Stimulated activated CD4-positive, alpha-beta T cell treated with anti-CD3 and anti-CD28 coated beads, Interleukin-4, amount 100 ng/mL, for 1 hour (primary cell): ENCODE measurements at regions not wholly inside any gene's neighbourhood (a gene's known extent, or its start where the extent isn't known, plus 50 kb on each side); places are given as distances from the start of the nearest gene placed in this dataset.
"Not testable (repeated sequence)": the region's sequence is repeated elsewhere in the genome, so short reads cannot be mapped to it uniquely, and the experiment has no call there.

Experiments
- DNase-seq: peaks from one replicate; pipeline ENCODE4 v3.0.0-alpha.2; 2020

GRCh38 chr5:116799401-116799800 lies 224.8 kb upstream of the SEMA6A start:
- no peak for DNase-seq

GRCh38 chr5:116795189-116795588 lies 220.6 kb upstream of the SEMA6A start:
- DNase-seq, result no peak

- no peak for DNase-seq
Observed at GRCh38 chr5:116789522-116789921, 214.9 kb upstream of the SEMA6A start.

GRCh38 chr5:116788851-116789403 lies 214.3 kb upstream of the SEMA6A start:
- no peak for DNase-seq

- no peak for DNase-seq
Observed at GRCh38 chr5:116787570-116787969, 212.9 kb upstream of the SEMA6A start.

- no peak for DNase-seq
Observed at GRCh38 chr5:116785106-116785505, 210.5 kb upstream of the SEMA6A start.

- DNase-seq, result no peak
Observed at GRCh38 chr5:116779846-116780245, 205.2 kb upstream of the SEMA6A start.

- DNase-seq, result no peak
Observed at GRCh38 chr5:116778651-116779280, 204.1 kb upstream of the SEMA6A start.

- DNase-seq, result no peak
Observed at GRCh38 chr5:116778032-116778431, 203.4 kb upstream of the SEMA6A start.

GRCh38 chr5:116773926-116774325 lies 199.3 kb upstream of the SEMA6A start:
- no peak for DNase-seq

- DNase-seq, result no peak
Observed at GRCh38 chr5:116772806-116773205, 198.2 kb upstream of the SEMA6A start.

GRCh38 chr5:116772152-116772501 lies 197.5 kb upstream of the SEMA6A start:
- no peak for DNase-seq

- no peak for DNase-seq
Observed at GRCh38 chr5:116771466-116772151, 197.0 kb upstream of the SEMA6A start.

GRCh38 chr5:116769953-116770352 lies 195.3 kb upstream of the SEMA6A start:
- not testable (repeated sequence) for DNase-seq

GRCh38 chr5:116769470-116769869 lies 194.8 kb upstream of the SEMA6A start:
- DNase-seq, result no peak

- no peak for DNase-seq
Observed at GRCh38 chr5:116766470-116766947, 191.9 kb upstream of the SEMA6A start.

- DNase-seq, result no peak
Observed at GRCh38 chr5:116765441-116765840, 190.8 kb upstream of the SEMA6A start.

- DNase-seq, result no peak
Observed at GRCh38 chr5:116764941-116765340, 190.3 kb upstream of the SEMA6A start.

- no peak for DNase-seq
Observed at GRCh38 chr5:116763987-116764866, 189.6 kb upstream of the SEMA6A start.

- no peak for DNase-seq
Observed at GRCh38 chr5:116759860-116760640, 185.4 kb upstream of the SEMA6A start.

GRCh38 chr5:116757326-116757725 lies 182.7 kb upstream of the SEMA6A start:
- no peak for DNase-seq

GRCh38 chr5:116756531-116756930 lies 181.9 kb upstream of the SEMA6A start:
- no peak for DNase-seq

GRCh38 chr5:116754556-116754955 lies 179.9 kb upstream of the SEMA6A start:
- no peak for DNase-seq
